NB4 (cell line): ENCODE measurements at regions not wholly inside any gene's neighbourhood (a gene's known extent, or its start where the extent isn't known, plus 50 kb on each side); places are given as distances from the start of the nearest gene placed in this dataset.

Source experiments
- DNase-seq: peaks from one replicate; pipeline ENCODE4 v3.0.0; 2010; ENCODE audit warnings: low read depth
- H3K4me3 ChIP-seq: one replicate; pipeline ENCODE4 v1.5.1; 2011; ENCODE audit warnings: mild to moderate bottlenecking, low read depth, low read length, moderate library complexity
- MYC ChIP-seq: IDR thresholded peaks from 2 replicates; pipeline ENCODE4 v1.6.1; 2011; ENCODE audit warnings: low read depth, low read length
- POLR2A ChIP-seq: IDR thresholded peaks from 2 replicates; pipeline ENCODE4 v1.6.1; 2011; ENCODE audit warnings: mild to moderate bottlenecking; ENCODE audit not compliant: insufficient read length; ENCODE audit errors: extremely low read depth
- TF ChIP-seq, protein P1 (sequence below): IDR thresholded peaks from one replicate; pipeline ENCODE4 v1.5.1; 2012; ENCODE audit warnings: low read depth, low read length
- TF ChIP-seq, protein P2 (sequence below): IDR thresholded peaks from 2 replicates; pipeline ENCODE4 v1.6.1; 2011; ENCODE audit warnings: low read depth, low read length

DNA sequence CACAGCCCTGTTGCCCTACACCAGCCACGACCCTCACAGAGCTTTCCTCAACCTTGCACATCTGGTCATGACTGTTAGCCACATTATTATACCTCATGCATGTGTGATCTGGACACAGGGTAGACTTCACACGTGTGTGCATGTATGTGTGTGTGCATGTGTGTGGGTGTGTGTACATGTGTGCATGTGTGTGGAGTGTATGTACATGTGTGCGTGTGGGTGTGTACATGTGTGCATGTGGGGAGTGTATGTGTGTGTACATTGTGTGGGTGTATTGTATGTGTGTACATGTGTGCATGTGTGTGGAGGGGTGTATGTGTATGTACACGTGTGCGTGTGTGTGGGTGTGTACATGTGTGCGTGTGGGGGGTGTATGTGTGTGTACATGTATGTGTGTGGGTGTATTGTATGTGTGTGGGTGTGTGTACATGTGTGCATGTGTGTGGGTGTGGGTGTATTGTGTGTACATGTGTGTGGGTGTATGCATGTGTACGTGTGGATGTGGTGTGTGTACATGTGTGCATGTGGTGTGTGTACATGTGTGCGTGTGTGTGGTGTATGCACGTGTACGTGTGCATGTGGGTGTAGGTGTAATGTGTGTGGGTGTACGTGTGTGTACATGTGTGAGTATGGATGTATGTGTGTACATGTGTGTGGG lies 130.2 kb downstream of the C16orf95 start:
- TF ChIP-seq MYC (no peak), POLR2A (no peak)
- TF ChIP-seq, protein P1, sequence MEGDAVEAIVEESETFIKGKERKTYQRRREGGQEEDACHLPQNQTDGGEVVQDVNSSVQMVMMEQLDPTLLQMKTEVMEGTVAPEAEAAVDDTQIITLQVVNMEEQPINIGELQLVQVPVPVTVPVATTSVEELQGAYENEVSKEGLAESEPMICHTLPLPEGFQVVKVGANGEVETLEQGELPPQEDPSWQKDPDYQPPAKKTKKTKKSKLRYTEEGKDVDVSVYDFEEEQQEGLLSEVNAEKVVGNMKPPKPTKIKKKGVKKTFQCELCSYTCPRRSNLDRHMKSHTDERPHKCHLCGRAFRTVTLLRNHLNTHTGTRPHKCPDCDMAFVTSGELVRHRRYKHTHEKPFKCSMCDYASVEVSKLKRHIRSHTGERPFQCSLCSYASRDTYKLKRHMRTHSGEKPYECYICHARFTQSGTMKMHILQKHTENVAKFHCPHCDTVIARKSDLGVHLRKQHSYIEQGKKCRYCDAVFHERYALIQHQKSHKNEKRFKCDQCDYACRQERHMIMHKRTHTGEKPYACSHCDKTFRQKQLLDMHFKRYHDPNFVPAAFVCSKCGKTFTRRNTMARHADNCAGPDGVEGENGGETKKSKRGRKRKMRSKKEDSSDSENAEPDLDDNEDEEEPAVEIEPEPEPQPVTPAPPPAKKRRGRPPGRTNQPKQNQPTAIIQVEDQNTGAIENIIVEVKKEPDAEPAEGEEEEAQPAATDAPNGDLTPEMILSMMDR, result no peak
- TF ChIP-seq, protein P2, sequence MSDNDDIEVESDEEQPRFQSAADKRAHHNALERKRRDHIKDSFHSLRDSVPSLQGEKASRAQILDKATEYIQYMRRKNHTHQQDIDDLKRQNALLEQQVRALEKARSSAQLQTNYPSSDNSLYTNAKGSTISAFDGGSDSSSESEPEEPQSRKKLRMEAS, result no peak
- no peak overlapping the region for H3K4me3 ChIP-seq
- DNase-seq, result no peak

DNA sequence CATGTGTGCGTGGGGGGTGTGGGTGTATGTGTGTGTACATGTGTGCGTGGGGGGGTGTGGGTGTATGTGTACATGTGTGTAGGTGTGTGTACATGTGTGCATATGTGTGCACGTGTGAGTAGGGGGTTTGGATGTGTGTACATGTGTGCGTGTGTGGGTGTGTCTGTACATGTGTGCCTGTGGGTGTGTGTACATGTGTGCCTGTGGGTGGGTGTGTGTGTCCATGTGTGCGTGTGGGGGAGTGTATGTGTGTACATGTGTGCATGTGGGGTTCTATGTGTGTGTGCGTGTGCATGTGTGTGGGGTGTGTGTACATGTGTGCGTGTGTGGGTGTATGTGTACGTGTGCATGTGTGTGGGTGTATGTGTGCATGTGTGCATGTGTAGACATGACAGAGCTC lies 129.1 kb downstream of the C16orf95 start:
- no peak for DNase-seq
- no peak overlapping the region for H3K4me3 ChIP-seq
- TF ChIP-seq MYC (no peak), POLR2A (no peak)
- TF ChIP-seq, protein P2, result no peak
- TF ChIP-seq, protein P1, result no peak

DNA sequence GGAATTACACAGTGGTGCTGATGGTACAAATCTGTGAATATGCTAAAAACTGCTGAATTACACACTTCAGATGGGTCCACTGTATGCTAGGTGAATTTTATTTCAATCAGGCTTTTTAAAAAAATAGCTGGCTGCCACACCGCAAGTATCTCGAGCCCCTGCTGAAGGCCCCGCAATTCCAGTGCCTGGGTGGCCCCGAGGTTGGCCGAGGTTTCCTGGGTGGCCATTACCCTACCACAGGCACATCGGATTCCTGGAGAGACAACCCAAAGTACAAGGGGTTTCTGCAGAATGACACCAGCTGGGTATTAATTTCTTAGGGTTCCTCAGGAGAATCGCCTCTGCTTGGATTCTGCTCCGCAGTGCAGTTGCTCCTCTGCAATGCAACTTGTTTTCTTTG lies 127.8 kb downstream of the C16orf95 start:
- H3K4me3 ChIP-seq, result no peak overlapping the region
- TF ChIP-seq, protein P2, result no peak
- TF ChIP-seq, protein P1, result no peak
- TF ChIP-seq MYC (no peak), POLR2A (no peak)
- no peak for DNase-seq

DNA sequence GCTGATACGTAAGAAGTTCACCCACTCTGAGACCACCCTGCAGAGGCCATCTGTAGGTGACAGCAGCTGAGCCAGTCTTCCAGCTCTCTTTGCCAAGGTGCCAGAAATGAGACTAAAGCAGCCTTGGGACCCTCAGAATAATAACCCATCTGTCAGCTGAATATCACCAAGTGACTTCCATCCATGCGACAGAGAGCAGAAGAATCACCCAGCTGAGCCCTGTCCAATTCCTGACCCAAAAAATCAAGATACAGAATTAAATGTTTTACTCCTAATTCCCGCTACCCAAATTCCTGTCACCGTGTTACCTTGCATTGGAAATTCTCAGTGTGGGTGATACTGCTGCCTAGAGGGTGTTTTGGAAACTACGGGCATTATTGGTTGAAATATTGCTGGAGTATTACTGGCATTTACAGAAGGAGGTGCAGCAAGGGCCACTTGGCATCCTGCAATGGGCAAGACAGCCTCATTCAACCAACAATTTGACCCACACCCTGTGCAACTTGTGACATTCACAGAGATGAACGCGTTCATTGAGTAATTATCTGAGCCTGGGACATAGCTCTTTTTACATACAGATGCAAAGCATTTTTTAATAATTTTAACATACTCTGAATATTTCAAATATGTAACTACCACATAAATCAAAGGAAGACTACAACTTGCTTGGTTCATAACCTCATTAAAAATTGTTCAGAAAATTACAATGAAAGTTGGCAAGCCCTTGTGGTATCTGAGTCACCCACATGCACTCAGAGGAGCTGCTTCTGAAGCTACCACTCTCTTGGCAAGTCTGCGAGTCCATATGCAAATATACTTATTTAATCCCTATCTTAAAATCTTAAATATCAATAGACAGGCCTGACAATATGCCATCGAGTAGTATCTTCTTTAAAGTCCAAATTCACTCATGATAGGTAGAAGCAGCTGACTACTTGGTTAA lies 126.6 kb downstream of the C16orf95 start:
- TF ChIP-seq MYC (no peak), POLR2A (no peak)
- TF ChIP-seq, protein P1, result no peak
- TF ChIP-seq, protein P2, result no peak
- no peak overlapping the region for H3K4me3 ChIP-seq
- no peak for DNase-seq

DNA sequence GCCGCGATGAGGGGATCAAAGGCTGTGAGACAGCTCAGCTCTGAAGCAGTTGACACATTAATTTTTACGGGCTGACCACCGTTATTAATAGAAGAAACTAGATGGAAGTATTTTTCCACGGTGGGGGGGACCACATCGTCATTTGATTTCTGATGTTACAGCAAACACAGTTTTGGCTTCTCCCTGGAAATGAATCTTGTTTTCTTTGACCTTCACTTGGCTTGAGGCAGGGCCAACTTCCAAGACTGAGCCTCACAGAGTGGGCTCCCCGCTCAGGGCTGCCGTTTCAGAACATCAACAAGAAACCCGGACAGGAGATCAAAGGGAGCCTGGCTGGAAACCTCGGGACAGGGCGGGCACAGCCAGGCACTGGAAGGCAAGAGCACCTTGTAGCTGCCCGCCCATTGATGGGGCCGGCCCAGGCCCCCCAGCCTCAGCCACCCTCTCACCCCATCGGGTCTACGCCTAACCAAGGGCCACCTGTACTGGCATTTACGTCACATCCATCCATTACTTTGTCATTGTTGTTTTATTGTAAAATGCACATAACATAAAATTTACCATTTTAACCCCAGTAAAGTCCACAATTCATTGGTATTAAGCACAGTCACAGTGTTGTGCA lies 124.6 kb downstream of the C16orf95 start:
- TF ChIP-seq, protein P1, result no peak
- TF ChIP-seq MYC, result no peak
- TF ChIP-seq POLR2A, result no peak
- TF ChIP-seq, protein P2, result no peak
- DNase-seq, result no peak
- no peak overlapping the region for H3K4me3 ChIP-seq
